Stimulated activated CD4-positive, alpha-beta T cell treated with anti-CD3 and anti-CD28 coated beads, Interleukin-2, amount 100 ng/mL, for 24 hours (primary cell): ENCODE measurements at regions not wholly inside any gene's neighbourhood (a gene's known extent, or its start where the extent isn't known, plus 50 kb on each side); places are given as distances from the start of the nearest gene placed in this dataset.
A peak's percentile ranks its signal among the peaks of the same experiment; 100 is the strongest.

ENCODE experiments used
- DNase-seq, 2 donors: peaks; one replicate each; pipeline ENCODE4 v3.0.0-alpha.2; 2020

GRCh38 chr6:28709478-28710349 is 184.0 kb downstream of the GPX5 start:
- no peak for DNase-seq

GRCh38 chr6:28710466-28711191 is 184.9 kb downstream of the GPX5 start:
- DNase-seq, result peak in 1 of 2 donors; percentile 48

GRCh38 chr6:28711325-28711724 is 185.6 kb downstream of the GPX5 start:
- no peak for DNase-seq

- DNase-seq, result no peak
Observed at GRCh38 chr6:28711788-28712341, 186.2 kb downstream of the GPX5 start.

GRCh38 chr6:28712982-28713381 is 187.3 kb downstream of the GPX5 start:
- DNase-seq, result no peak

GRCh38 chr6:28719275-28719940 is 193.7 kb downstream of the GPX5 start:
- DNase-seq, result peak in 1 of 2 donors; percentile 66

GRCh38 chr6:28720357-28721231 is 194.9 kb downstream of the GPX5 start:
- DNase-seq, result no peak

GRCh38 chr6:28721372-28721771 is 195.7 kb downstream of the GPX5 start:
- DNase-seq, result no peak

- no peak for DNase-seq
Observed at GRCh38 chr6:28724395-28724794, 198.7 kb downstream of the GPX5 start.

GRCh38 chr6:28725274-28725809 is 198.4 kb downstream of the TRIM27 start:
- DNase-seq, result no peak

GRCh38 chr6:28725890-28726348 is 197.9 kb downstream of the TRIM27 start:
- no peak for DNase-seq

- no peak for DNase-seq
Observed at GRCh38 chr6:28726569-28727309, 197.0 kb downstream of the TRIM27 start.

GRCh38 chr6:28727559-28728211 is 196.1 kb downstream of the TRIM27 start:
- DNase-seq, result no peak

GRCh38 chr6:28729501-28730402 is 194.0 kb downstream of the TRIM27 start:
- no peak for DNase-seq

- no peak for DNase-seq
Observed at GRCh38 chr6:28732052-28732451, 191.7 kb downstream of the TRIM27 start.

GRCh38 chr6:28734443-28734959 is 189.3 kb downstream of the TRIM27 start:
- DNase-seq, result no peak

- no peak for DNase-seq
Observed at GRCh38 chr6:28736121-28736520, 187.7 kb downstream of the TRIM27 start.

- no peak for DNase-seq
Observed at GRCh38 chr6:28737750-28738395, 185.9 kb downstream of the TRIM27 start.

GRCh38 chr6:28738396-28738765 is 185.4 kb downstream of the TRIM27 start:
- no peak for DNase-seq
